Progenitor cell of endocrine pancreas (in vitro differentiated cells): ENCODE measurements at regions not wholly inside any gene's neighbourhood (a gene's known extent, or its start where the extent isn't known, plus 50 kb on each side); places are given as distances from the start of the nearest gene placed in this dataset.
A peak's percentile ranks its signal among the peaks of the same experiment; 100 is the strongest.

Source experiments
- DNase-seq: peaks from one replicate; pipeline ENCODE4 v3.0.0; 2021; ENCODE audit warnings: low spot score; ENCODE audit not compliant: unreplicated experiment
- H3K27ac Mint-ChIP-seq: 2 replicates; pipeline ENCODE4 v1.8.0; 2021; ENCODE audit warnings: mild to moderate bottlenecking, moderate library complexity, mixed read lengths
- H3K27me3 Mint-ChIP-seq: 2 replicates; pipeline ENCODE4 v1.8.0; 2021; ENCODE audit warnings: mixed read lengths
- H3K36me3 Mint-ChIP-seq: 2 replicates; pipeline ENCODE4 v1.8.0; 2022; ENCODE audit warnings: mixed read lengths; ENCODE audit not compliant: insufficient read depth
- H3K4me1 Mint-ChIP-seq: 2 replicates; pipeline ENCODE4 v1.8.0; 2021; ENCODE audit warnings: low read depth, mixed read lengths
- H3K4me3 Mint-ChIP-seq: 2 replicates; pipeline ENCODE4 v1.8.0; 2021; ENCODE audit warnings: low read depth, mild to moderate bottlenecking, moderate library complexity, mixed read lengths
- H3K9me3 Mint-ChIP-seq: 2 replicates; pipeline ENCODE4 v1.8.0; 2021; ENCODE audit warnings: low read depth, mixed read lengths
- CTCF ChIP-seq: fragments of 200-600 bp; sonication (generic); IDR thresholded peaks from one replicate; pipeline ENCODE4 v1.5.0; 2021; ENCODE audit warnings: antibody characterized with exemption, mild to moderate bottlenecking; ENCODE audit not compliant: unreplicated experiment

GRCh38 chr5:136427426-136427825, 62.1 kb upstream of the TRPC7 start:
- no peak for TF ChIP-seq CTCF
- DNase-seq = no peak
- no peak overlapping the region for H3K27ac Mint-ChIP-seq
- H3K4me1 Mint-ChIP-seq = no peaks in the 10 kb centered on the region
- H3K4me3 Mint-ChIP-seq = no peak overlapping the region
- H3K9me3 Mint-ChIP-seq = no peaks in the 10 kb centered on the region
- H3K27me3 Mint-ChIP-seq = peaks cover 9% of the 10 kb centered on the region
- no peaks in the 10 kb centered on the region for H3K36me3 Mint-ChIP-seq

GRCh38 chr5:136425921-136426320, 60.6 kb upstream of the TRPC7 start:
- no peak for TF ChIP-seq CTCF
- H3K36me3 Mint-ChIP-seq = no peaks in the 10 kb centered on the region
- no peak for DNase-seq
- no peaks in the 10 kb centered on the region for H3K4me1 Mint-ChIP-seq
- H3K27ac Mint-ChIP-seq = no peak overlapping the region
- H3K27me3 Mint-ChIP-seq = peaks cover 12% of the 10 kb centered on the region
- no peaks in the 10 kb centered on the region for H3K9me3 Mint-ChIP-seq
- no peak overlapping the region for H3K4me3 Mint-ChIP-seq

- Mint-ChIP-seq H3K27me3 (peaks cover 12% of the 10 kb centered on the region), H3K36me3 (no peaks in the 10 kb centered on the region), H3K4me3 (no peak overlapping the region), H3K9me3 (no peaks in the 10 kb centered on the region), H3K4me1 (peaks cover 4% of the 10 kb centered on the region), H3K27ac (no peak overlapping the region)
- peak; percentile 81 for DNase-seq
- peak; percentile 93 for TF ChIP-seq CTCF
These were observed 59.7 kb upstream of the TRPC7 start for GRCh38 chr5:136424835-136425584.

- H3K27me3 Mint-ChIP-seq = peaks cover 12% of the 10 kb centered on the region
- no peaks in the 10 kb centered on the region for H3K36me3 Mint-ChIP-seq
- TF ChIP-seq CTCF = no peak
- no peak overlapping the region for H3K4me3 Mint-ChIP-seq
- H3K4me1 Mint-ChIP-seq = peaks cover 6% of the 10 kb centered on the region
- H3K9me3 Mint-ChIP-seq = no peaks in the 10 kb centered on the region
- H3K27ac Mint-ChIP-seq = no peak overlapping the region
- DNase-seq = no peak
These were observed 58.7 kb upstream of the TRPC7 start for GRCh38 chr5:136423944-136424606.

- H3K4me3 Mint-ChIP-seq = no peak overlapping the region
- H3K4me1 Mint-ChIP-seq = peaks cover 6% of the 10 kb centered on the region
- DNase-seq = no peak
These were observed 55.0 kb upstream of the TRPC7 start for GRCh38 chr5:136420168-136420898.

More at GRCh38 chr5:136420168-136420898, 55.0 kb upstream of the TRPC7 start:
- no peak overlapping the region for H3K27ac Mint-ChIP-seq
- H3K27me3 Mint-ChIP-seq = peaks cover 2% of the 10 kb centered on the region
- no peaks in the 10 kb centered on the region for H3K36me3 Mint-ChIP-seq
- TF ChIP-seq CTCF = no peak
- H3K9me3 Mint-ChIP-seq = no peaks in the 10 kb centered on the region
